ENCODE measurements at regions not wholly inside any gene's neighbourhood (a gene's known extent, or its start where the extent isn't known, plus 50 kb on each side); places are given as distances from the start of the nearest gene placed in this dataset.

- Mint-ChIP-seq H3K9me3 (no peaks in the 10 kb centered on the region), H3K36me3 (ENCODE audit: low read depth) (no peaks in the 10 kb centered on the region), H3K4me3 (no peak overlapping the region), H3K27me3 (no peaks in the 10 kb centered on the region), H3K4me1 (no peaks in the 10 kb centered on the region), H3K27ac (no peak overlapping the region)
- CTCF ChIA-PET, result no interaction called here
- POLR2A ChIA-PET, result no interaction called here
- no peak for DNase-seq
Measured at GRCh38 chr7:124375391-124375790, 342.5 kb upstream of the TMEM229A start.

- Mint-ChIP-seq H3K36me3 (ENCODE audit: low read depth) (no peaks in the 10 kb centered on the region), H3K4me3 (no peak overlapping the region), H3K27me3 (no peaks in the 10 kb centered on the region), H3K4me1 (no peaks in the 10 kb centered on the region), H3K9me3 (peaks cover 3% of the 10 kb centered on the region), H3K27ac (no peak overlapping the region)
- ChIA-PET POLR2A (no interaction called here), CTCF (no interaction called here)
- no peak for DNase-seq
Measured at GRCh38 chr7:124369310-124369709, 336.4 kb upstream of the TMEM229A start.

GRCh38 chr7:124366118-124366517 lies 333.3 kb upstream of the TMEM229A start:
- Mint-ChIP-seq H3K27me3 (no peaks in the 10 kb centered on the region), H3K36me3 (ENCODE audit: low read depth) (no peaks in the 10 kb centered on the region), H3K4me3 (no peak overlapping the region), H3K27ac (no peak overlapping the region), H3K4me1 (no peaks in the 10 kb centered on the region), H3K9me3 (peaks cover 3% of the 10 kb centered on the region)
- DNase-seq, result no peak
- CTCF ChIA-PET, result no interaction called here
- POLR2A ChIA-PET, result no interaction called here

- Mint-ChIP-seq H3K27ac (no peak overlapping the region), H3K4me1 (no peaks in the 10 kb centered on the region), H3K9me3 (peaks cover 3% of the 10 kb centered on the region), H3K36me3 (ENCODE audit: low read depth) (no peaks in the 10 kb centered on the region), H3K4me3 (no peak overlapping the region), H3K27me3 (no peaks in the 10 kb centered on the region)
- ChIA-PET POLR2A (no interaction called here), CTCF (no interaction called here)
- no peak for DNase-seq
Measured at GRCh38 chr7:124364283-124364682, 331.4 kb upstream of the TMEM229A start.

GRCh38 chr7:124354201-124354600 lies 321.3 kb upstream of the TMEM229A start:
- no peaks in the 10 kb centered on the region for H3K36me3 Mint-ChIP-seq (ENCODE audit: low read depth)
- no peak overlapping the region for H3K27ac Mint-ChIP-seq
- ChIA-PET POLR2A (no interaction called here), CTCF (no interaction called here)
- no peaks in the 10 kb centered on the region for H3K27me3 Mint-ChIP-seq
- no peak for DNase-seq
- no peaks in the 10 kb centered on the region for H3K4me1 Mint-ChIP-seq
- H3K9me3 Mint-ChIP-seq, result no peaks in the 10 kb centered on the region
- no peak overlapping the region for H3K4me3 Mint-ChIP-seq

- Mint-ChIP-seq H3K27me3 (no peaks in the 10 kb centered on the region), H3K4me3 (no peak overlapping the region), H3K9me3 (no peaks in the 10 kb centered on the region), H3K27ac (no peak overlapping the region), H3K36me3 (ENCODE audit: low read depth) (no peaks in the 10 kb centered on the region), H3K4me1 (no peaks in the 10 kb centered on the region)
- CTCF ChIA-PET, result no interaction called here
- no peak for DNase-seq
- POLR2A ChIA-PET, result no interaction called here
Measured at GRCh38 chr7:124351950-124352349, 319.1 kb upstream of the TMEM229A start.

- POLR2A ChIA-PET, result no interaction called here
- no peak overlapping the region for H3K27ac Mint-ChIP-seq
- CTCF ChIA-PET, result interaction anchor here (1.0 kb wide), 1 partner anchor 11 kb away, joined by 3 read pairs; no protein-coding TSS in a partner anchor
- no peak overlapping the region for H3K4me3 Mint-ChIP-seq
- H3K9me3 Mint-ChIP-seq, result no peaks in the 10 kb centered on the region
- no peaks in the 10 kb centered on the region for H3K36me3 Mint-ChIP-seq (ENCODE audit: low read depth)
- no peaks in the 10 kb centered on the region for H3K27me3 Mint-ChIP-seq
- no peaks in the 10 kb centered on the region for H3K4me1 Mint-ChIP-seq
- no peak for DNase-seq
Measured at GRCh38 chr7:124349443-124349842, 316.6 kb upstream of the TMEM229A start.

- Mint-ChIP-seq H3K36me3 (ENCODE audit: low read depth) (no peaks in the 10 kb centered on the region), H3K27me3 (no peaks in the 10 kb centered on the region), H3K9me3 (peaks cover 4% of the 10 kb centered on the region), H3K4me1 (no peaks in the 10 kb centered on the region), H3K4me3 (no peak overlapping the region), H3K27ac (no peak overlapping the region)
- CTCF ChIA-PET, result no interaction called here
- DNase-seq, result no peak
- POLR2A ChIA-PET, result no interaction called here
Measured at GRCh38 chr7:124338861-124339260, 306.0 kb upstream of the TMEM229A start.

GRCh38 chr7:124330731-124331407 lies 298.0 kb upstream of the TMEM229A start:
- H3K36me3 Mint-ChIP-seq (ENCODE audit: low read depth), result no peaks in the 10 kb centered on the region
- POLR2A ChIA-PET, result no interaction called here
- no peak for DNase-seq
- H3K27me3 Mint-ChIP-seq, result no peaks in the 10 kb centered on the region
- no peaks in the 10 kb centered on the region for H3K4me1 Mint-ChIP-seq
- H3K9me3 Mint-ChIP-seq, result no peaks in the 10 kb centered on the region
- no peak overlapping the region for H3K27ac Mint-ChIP-seq
- CTCF ChIA-PET, result no interaction called here
- H3K4me3 Mint-ChIP-seq, result no peak overlapping the region

- DNase-seq, result no peak
- CTCF ChIA-PET, result no interaction called here
- POLR2A ChIA-PET, result no interaction called here
Measured at GRCh38 chr7:124328774-124329173, 295.9 kb upstream of the TMEM229A start.

GRCh38 chr7:124324262-124324661 lies 291.4 kb upstream of the TMEM229A start:
- Mint-ChIP-seq H3K27me3 (no peaks in the 10 kb centered on the region), H3K4me1 (no peaks in the 10 kb centered on the region), H3K27ac (no peak overlapping the region), H3K9me3 (peaks cover 5% of the 10 kb centered on the region), H3K4me3 (no peak overlapping the region), H3K36me3 (ENCODE audit: low read depth) (no peaks in the 10 kb centered on the region)
- ChIA-PET POLR2A (no interaction called here), CTCF (no interaction called here)
- no peak for DNase-seq

More at GRCh38 chr7:124328774-124329173, 295.9 kb upstream of the TMEM229A start:
- Mint-ChIP-seq H3K4me1 (no peaks in the 10 kb centered on the region), H3K27me3 (no peaks in the 10 kb centered on the region), H3K9me3 (peaks cover 3% of the 10 kb centered on the region), H3K27ac (no peak overlapping the region), H3K4me3 (no peak overlapping the region), H3K36me3 (ENCODE audit: low read depth) (no peaks in the 10 kb centered on the region)

- peaks cover 5% of the 10 kb centered on the region for H3K9me3 Mint-ChIP-seq
- H3K27me3 Mint-ChIP-seq, result no peaks in the 10 kb centered on the region
- DNase-seq, result no peak
- ChIA-PET POLR2A (no interaction called here), CTCF (no interaction called here)
- no peaks in the 10 kb centered on the region for H3K36me3 Mint-ChIP-seq (ENCODE audit: low read depth)
- no peak overlapping the region for H3K27ac Mint-ChIP-seq
- no peak overlapping the region for H3K4me3 Mint-ChIP-seq
- no peaks in the 10 kb centered on the region for H3K4me1 Mint-ChIP-seq
Measured at GRCh38 chr7:124323597-124323996, 290.7 kb upstream of the TMEM229A start.

GRCh38 chr7:124322561-124322960 lies 289.7 kb upstream of the TMEM229A start:
- H3K9me3 Mint-ChIP-seq, result peaks cover 5% of the 10 kb centered on the region
- H3K36me3 Mint-ChIP-seq (ENCODE audit: low read depth), result no peaks in the 10 kb centered on the region
- no peaks in the 10 kb centered on the region for H3K27me3 Mint-ChIP-seq
- no peak for DNase-seq
- H3K4me1 Mint-ChIP-seq, result no peaks in the 10 kb centered on the region
- H3K27ac Mint-ChIP-seq, result no peak overlapping the region
- POLR2A ChIA-PET, result no interaction called here
- CTCF ChIA-PET, result no interaction called here
- no peak overlapping the region for H3K4me3 Mint-ChIP-seq

GRCh38 chr7:124318721-124319450 lies 286.0 kb upstream of the TMEM229A start:
- DNase-seq, result no peak
- Mint-ChIP-seq H3K4me1 (no peaks in the 10 kb centered on the region), H3K27me3 (no peaks in the 10 kb centered on the region), H3K36me3 (ENCODE audit: low read depth) (no peaks in the 10 kb centered on the region), H3K4me3 (no peak overlapping the region), H3K27ac (no peak overlapping the region), H3K9me3 (peaks cover 2% of the 10 kb centered on the region)
- ChIA-PET CTCF (no interaction called here), POLR2A (no interaction called here)

Measured in activated CD4-positive, alpha-beta T cell treated with anti-CD3 and anti-CD28 coated beads, Interleukin-2, amount 10 ng/mL, durations not matched to agents 7 days and 5 days (primary cell).